NB4 (cell line): ENCODE measurements at regions not wholly inside any gene's neighbourhood (a gene's known extent, or its start where the extent isn't known, plus 50 kb on each side); places are given as distances from the start of the nearest gene placed in this dataset.

ENCODE experiments used
- MYC ChIP-seq: IDR thresholded peaks from 2 replicates; pipeline ENCODE4 v1.6.1; 2011; ENCODE audit warnings: low read depth, low read length
- POLR2A ChIP-seq: IDR thresholded peaks from 2 replicates; pipeline ENCODE4 v1.6.1; 2011; ENCODE audit warnings: mild to moderate bottlenecking; ENCODE audit not compliant: insufficient read length; ENCODE audit errors: extremely low read depth
- TF ChIP-seq, protein P1 (sequence below): IDR thresholded peaks from one replicate; pipeline ENCODE4 v1.5.1; 2012; ENCODE audit warnings: low read depth, low read length

- TF ChIP-seq, protein P1, sequence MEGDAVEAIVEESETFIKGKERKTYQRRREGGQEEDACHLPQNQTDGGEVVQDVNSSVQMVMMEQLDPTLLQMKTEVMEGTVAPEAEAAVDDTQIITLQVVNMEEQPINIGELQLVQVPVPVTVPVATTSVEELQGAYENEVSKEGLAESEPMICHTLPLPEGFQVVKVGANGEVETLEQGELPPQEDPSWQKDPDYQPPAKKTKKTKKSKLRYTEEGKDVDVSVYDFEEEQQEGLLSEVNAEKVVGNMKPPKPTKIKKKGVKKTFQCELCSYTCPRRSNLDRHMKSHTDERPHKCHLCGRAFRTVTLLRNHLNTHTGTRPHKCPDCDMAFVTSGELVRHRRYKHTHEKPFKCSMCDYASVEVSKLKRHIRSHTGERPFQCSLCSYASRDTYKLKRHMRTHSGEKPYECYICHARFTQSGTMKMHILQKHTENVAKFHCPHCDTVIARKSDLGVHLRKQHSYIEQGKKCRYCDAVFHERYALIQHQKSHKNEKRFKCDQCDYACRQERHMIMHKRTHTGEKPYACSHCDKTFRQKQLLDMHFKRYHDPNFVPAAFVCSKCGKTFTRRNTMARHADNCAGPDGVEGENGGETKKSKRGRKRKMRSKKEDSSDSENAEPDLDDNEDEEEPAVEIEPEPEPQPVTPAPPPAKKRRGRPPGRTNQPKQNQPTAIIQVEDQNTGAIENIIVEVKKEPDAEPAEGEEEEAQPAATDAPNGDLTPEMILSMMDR, result no peak
- TF ChIP-seq MYC (no peak), POLR2A (no peak)
Measured at GRCh38 chr16:66008136-66008535, 358.4 kb upstream of the CDH5 start.
